Cardiac muscle cell (in vitro differentiated cells and primary cell): ENCODE measurements at regions not wholly inside any gene's neighbourhood (a gene's known extent, or its start where the extent isn't known, plus 50 kb on each side); places are given as distances from the start of the nearest gene placed in this dataset.
A peak's percentile ranks its signal among the peaks of the same experiment; 100 is the strongest.

Experiments used
- DNase-seq, 2 donors: peaks; one replicate each; pipeline versions ENCODE4 v3.0.0 to v3.0.0-alpha.2; 2010 to 2017; ENCODE audit warnings: low read depth in 1 of 2, low spot score in 1 of 2
- H3K27ac ChIP-seq: fragments of 200-600 bp; sonication (generic); 2 replicates; pipeline ENCODE4 v1.5.1; 2016
- H3K27me3 ChIP-seq: fragments of 200-600 bp; sonication (generic); 2 replicates; pipeline ENCODE4 v1.6.0; 2016; ENCODE audit warnings: control low read depth
- H3K36me3 ChIP-seq: fragments of 200-600 bp; sonication (generic); 2 replicates; pipeline ENCODE4 v1.5.1; 2016; ENCODE audit warnings: control low read depth
- H3K4me1 ChIP-seq: fragments of 200-600 bp; sonication (generic); 2 replicates; pipeline ENCODE4 v1.8.1; 2017; ENCODE audit warnings: low read depth, mild to moderate bottlenecking, mixed run types
- H3K4me3 ChIP-seq: fragments of 200-600 bp; sonication (generic); 2 replicates; pipeline ENCODE4 v1.5.1; 2016; ENCODE audit warnings: mild to moderate bottlenecking
- H3K9me3 ChIP-seq: fragments of 200-600 bp; sonication (generic); 2 replicates; pipeline ENCODE4 v1.5.1; 2017; ENCODE audit warnings: low read depth, mild to moderate bottlenecking, control low read depth
- CTCF ChIP-seq: IDR thresholded peaks from 2 replicates; pipeline ENCODE4 v1.5.1; 2012; ENCODE audit warnings: low read depth, mild to moderate bottlenecking, low read length

DNA sequence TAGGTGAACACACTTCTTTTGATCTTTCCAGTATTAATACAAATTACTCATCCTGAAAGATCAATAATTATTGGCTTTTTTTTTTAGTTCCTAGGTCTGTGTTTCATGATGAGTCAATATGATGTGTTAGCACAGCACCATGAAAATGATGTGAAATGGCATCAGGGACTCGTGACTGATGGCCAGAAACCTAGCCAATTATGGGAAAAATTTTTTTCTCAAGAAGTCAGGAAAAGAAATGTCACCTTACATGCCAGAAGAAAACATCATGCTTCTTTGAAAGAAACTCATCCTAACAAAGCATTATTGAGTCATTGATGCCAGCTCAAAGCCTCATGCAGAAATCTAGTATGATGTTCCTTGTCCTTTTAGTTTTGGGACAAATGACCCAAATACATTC, 468.3 kb upstream of the CBLB start:
- Histone ChIP-seq H3K36me3 (no peaks in the 10 kb centered on the region), H3K9me3 (no peaks in the 10 kb centered on the region), H3K27ac (no peak overlapping the region), H3K4me3 (no peak overlapping the region), H3K27me3 (no peaks in the 10 kb centered on the region), H3K4me1 (no peaks in the 10 kb centered on the region)
- TF ChIP-seq CTCF, result no peak
- no peak for DNase-seq

DNA sequence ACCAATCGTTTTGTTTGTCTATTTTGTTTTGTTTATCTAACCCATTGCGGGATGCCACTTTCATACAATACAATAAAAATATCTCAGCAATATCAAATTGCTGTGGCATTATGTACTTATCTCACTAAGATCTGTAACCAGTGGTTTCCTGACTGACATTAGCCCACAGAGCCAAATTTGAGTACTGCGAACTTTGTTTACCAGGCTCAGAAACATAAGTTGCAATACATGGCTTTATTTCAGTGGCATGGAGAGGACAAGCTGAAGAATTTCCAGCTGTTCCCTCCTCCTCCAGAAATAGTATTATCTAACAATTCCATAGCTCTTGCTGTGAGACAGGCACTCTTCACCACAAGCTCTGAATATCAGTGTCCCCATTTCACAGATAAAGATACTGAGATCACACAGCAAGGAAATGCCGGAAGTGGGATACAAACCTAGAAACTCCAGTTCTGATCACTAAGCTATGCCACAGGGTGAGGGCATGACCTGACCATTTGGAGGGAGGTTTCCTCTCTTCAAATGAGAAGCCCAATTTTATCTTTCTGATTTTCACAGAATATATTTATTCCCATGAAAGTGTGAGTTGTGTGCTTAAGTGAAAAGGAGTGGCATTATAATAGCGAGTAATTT, 469.9 kb upstream of the CBLB start:
- no peaks in the 10 kb centered on the region for H3K36me3 ChIP-seq
- no peak for DNase-seq
- H3K4me3 ChIP-seq, result no peak overlapping the region
- H3K9me3 ChIP-seq, result no peaks in the 10 kb centered on the region
- H3K27me3 ChIP-seq, result no peaks in the 10 kb centered on the region
- H3K27ac ChIP-seq, result no peak overlapping the region
- H3K4me1 ChIP-seq, result no peaks in the 10 kb centered on the region
- no peak for TF ChIP-seq CTCF

DNA sequence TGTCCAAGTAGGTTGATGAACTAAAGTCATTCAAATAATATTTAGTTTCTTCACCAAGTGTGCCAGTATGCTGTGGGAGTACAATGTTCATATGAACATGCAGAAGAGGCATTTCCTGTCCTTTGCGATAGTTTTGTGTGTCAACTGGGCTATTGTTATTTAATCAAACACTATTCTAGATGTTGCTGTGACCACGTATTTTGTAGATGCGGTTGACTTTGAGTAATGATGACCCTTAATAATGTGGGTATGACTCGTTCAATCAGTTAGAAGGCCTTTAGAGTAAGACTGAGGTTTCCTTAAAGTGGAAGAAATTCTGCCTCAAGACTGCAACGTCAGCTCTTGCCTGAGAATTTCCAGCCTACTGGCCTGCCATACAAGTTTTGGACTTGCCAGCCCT, 470.7 kb upstream of the CBLB start:
- Histone ChIP-seq H3K4me3 (no peak overlapping the region), H3K9me3 (no peaks in the 10 kb centered on the region), H3K36me3 (no peaks in the 10 kb centered on the region), H3K27me3 (no peaks in the 10 kb centered on the region), H3K27ac (no peak overlapping the region), H3K4me1 (no peaks in the 10 kb centered on the region)
- DNase-seq, result no peak
- no peak for TF ChIP-seq CTCF

- H3K4me1 ChIP-seq, result no peaks in the 10 kb centered on the region
- H3K27ac ChIP-seq, result no peak overlapping the region
- no peaks in the 10 kb centered on the region for H3K9me3 ChIP-seq
Observed at GRCh38 chr3:106341087-106341486, 472.3 kb upstream of the CBLB start.

DNA sequence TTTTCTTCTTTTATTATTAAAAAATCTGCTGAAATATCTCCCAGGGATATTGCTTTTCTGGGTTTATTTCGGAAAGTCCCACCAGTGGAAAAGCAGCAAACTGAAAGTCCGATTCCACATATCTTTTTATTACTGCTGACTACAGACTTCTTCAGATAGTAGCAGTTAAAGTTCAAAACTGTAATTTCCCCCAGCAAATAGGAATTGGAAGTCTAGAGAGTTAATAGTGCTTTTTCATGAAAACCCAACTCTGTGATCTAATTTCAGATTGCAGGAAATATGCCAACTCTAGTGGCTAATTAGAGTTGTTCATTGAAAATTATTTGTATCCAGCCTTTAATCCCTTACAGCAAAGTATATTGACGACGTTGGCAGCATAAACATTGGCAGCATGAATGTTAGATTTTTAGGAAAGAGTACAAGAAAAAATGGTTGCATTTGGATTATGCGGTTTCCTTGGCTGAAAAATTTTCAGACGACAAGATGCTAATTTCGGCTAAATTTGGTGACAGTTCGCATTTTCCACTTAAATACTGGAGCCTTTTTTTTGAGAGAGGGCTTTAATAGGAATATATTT, 472.9 kb upstream of the CBLB start:
- no peaks in the 10 kb centered on the region for H3K4me1 ChIP-seq
- TF ChIP-seq CTCF, result peak; percentile 1
- H3K27me3 ChIP-seq, result no peaks in the 10 kb centered on the region
- no peaks in the 10 kb centered on the region for H3K9me3 ChIP-seq
- H3K36me3 ChIP-seq, result no peaks in the 10 kb centered on the region
- no peak overlapping the region for H3K27ac ChIP-seq
- no peak for DNase-seq
- no peak overlapping the region for H3K4me3 ChIP-seq

More at GRCh38 chr3:106341087-106341486, 472.3 kb upstream of the CBLB start:
- no peak overlapping the region for H3K4me3 ChIP-seq
- no peaks in the 10 kb centered on the region for H3K27me3 ChIP-seq
- peak in 1 of 2 donors; percentile 45 for DNase-seq
- TF ChIP-seq CTCF, result peak; percentile 15
- H3K36me3 ChIP-seq, result no peaks in the 10 kb centered on the region
